HEK293 (cell line): ENCODE measurements at regions not wholly inside any gene's neighbourhood (a gene's known extent, or its start where the extent isn't known, plus 50 kb on each side); places are given as distances from the start of the nearest gene placed in this dataset.
A peak's percentile ranks its signal among the peaks of the same experiment; 100 is the strongest.

Experiments used
- ZFP69B ChIP-seq: fragments of 450-650 bp; formaldehyde crosslinking; IDR thresholded peaks from 2 replicates; pipeline ENCODE4 v1.5.1; 2016; ENCODE audit warnings: missing biosample characterization, missing genetic modification characterization
- ZNF10 ChIP-seq: fragments of 450-650 bp; formaldehyde crosslinking; IDR thresholded peaks from 2 replicates; pipeline ENCODE4 v1.5.1; 2017; ENCODE audit warnings: missing biosample characterization, missing genetic modification characterization
- ZNF2 ChIP-seq: fragments of 450-650 bp; formaldehyde crosslinking; IDR thresholded peaks from 2 replicates; pipeline ENCODE4 v1.5.1; 2016; ENCODE audit warnings: missing biosample characterization, missing genetic modification characterization
- ZNF23 ChIP-seq: fragments of 450-650 bp; formaldehyde crosslinking; IDR thresholded peaks from 2 replicates; pipeline ENCODE4 v1.5.1; 2016; ENCODE audit warnings: missing biosample characterization, missing genetic modification characterization, borderline replicate concordance
- ZNF433 ChIP-seq: fragments of 450-650 bp; formaldehyde crosslinking; IDR thresholded peaks from 2 replicates; pipeline ENCODE4 v1.5.1; 2016; ENCODE audit warnings: missing biosample characterization, missing genetic modification characterization, low read depth
- ZNF629 ChIP-seq: fragments of 450-650 bp; formaldehyde crosslinking; IDR thresholded peaks from 2 replicates; pipeline ENCODE4 v1.5.1; 2017; ENCODE audit warnings: missing biosample characterization, missing genetic modification characterization
- TF ChIP-seq, protein P1 (sequence below): fragments of 450-650 bp; formaldehyde crosslinking; IDR thresholded peaks from 2 replicates; pipeline ENCODE4 v1.5.1; 2016; ENCODE audit warnings: missing biosample characterization, missing genetic modification characterization
- TF ChIP-seq, protein P2 (sequence below): IDR thresholded peaks from 2 replicates; pipeline ENCODE4 v1.6.1; 2011; ENCODE audit warnings: mild to moderate bottlenecking, low read depth, low read length, borderline replicate concordance
- TF ChIP-seq, protein P3 (sequence below): fragments of 450-650 bp; formaldehyde crosslinking; IDR thresholded peaks from 2 replicates; pipeline ENCODE4 v1.5.1; 2016; ENCODE audit warnings: missing biosample characterization, missing genetic modification characterization

DNA sequence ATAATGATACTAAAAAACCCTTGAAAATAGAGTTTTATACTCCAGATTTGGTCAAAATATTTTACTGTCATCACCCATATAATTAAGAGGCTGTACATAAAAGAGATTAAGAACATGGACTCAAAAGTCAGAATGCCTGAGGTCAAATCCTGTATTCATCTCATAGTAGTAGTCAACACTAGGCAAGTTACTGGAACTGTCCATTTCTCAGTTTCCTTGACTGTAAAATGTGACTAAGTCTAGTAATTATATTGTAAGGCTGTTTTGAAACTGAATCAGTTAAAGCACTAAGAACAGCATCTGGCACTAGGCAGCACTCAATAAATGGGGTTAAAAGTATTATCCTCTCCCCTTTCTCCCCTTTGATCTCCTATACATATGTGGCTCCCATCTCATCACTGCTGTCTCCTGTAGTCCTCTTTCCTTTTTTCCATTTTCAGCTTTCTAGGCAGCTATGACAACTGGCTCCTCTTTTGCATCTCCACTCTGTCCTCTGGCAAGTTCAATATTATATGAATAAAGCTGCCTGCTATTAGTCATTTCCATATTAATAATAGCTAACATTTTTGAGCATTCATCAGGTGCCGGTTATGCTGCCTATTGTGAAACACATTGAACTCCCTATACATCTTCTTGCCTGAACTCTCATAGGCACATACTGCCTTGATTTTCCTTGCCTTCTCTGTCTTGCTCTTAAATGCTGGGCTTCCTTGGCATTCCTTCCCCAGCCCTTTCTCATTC lies 185.8 kb upstream of the NREP start:
- TF ChIP-seq ZNF433 (tag by site-specific recombination) (no peak), ZNF629 (tag by site-specific recombination) (no peak), ZNF23 (tag by site-specific recombination) (no peak), ZNF2 (no peak), ZFP69B (tag by site-specific recombination) (no peak), ZNF10 (peak; percentile 79)
- TF ChIP-seq, protein P1, sequence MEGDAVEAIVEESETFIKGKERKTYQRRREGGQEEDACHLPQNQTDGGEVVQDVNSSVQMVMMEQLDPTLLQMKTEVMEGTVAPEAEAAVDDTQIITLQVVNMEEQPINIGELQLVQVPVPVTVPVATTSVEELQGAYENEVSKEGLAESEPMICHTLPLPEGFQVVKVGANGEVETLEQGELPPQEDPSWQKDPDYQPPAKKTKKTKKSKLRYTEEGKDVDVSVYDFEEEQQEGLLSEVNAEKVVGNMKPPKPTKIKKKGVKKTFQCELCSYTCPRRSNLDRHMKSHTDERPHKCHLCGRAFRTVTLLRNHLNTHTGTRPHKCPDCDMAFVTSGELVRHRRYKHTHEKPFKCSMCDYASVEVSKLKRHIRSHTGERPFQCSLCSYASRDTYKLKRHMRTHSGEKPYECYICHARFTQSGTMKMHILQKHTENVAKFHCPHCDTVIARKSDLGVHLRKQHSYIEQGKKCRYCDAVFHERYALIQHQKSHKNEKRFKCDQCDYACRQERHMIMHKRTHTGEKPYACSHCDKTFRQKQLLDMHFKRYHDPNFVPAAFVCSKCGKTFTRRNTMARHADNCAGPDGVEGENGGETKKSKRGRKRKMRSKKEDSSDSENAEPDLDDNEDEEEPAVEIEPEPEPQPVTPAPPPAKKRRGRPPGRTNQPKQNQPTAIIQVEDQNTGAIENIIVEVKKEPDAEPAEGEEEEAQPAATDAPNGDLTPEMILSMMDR (tag by site-specific recombination): no peak
- TF ChIP-seq, protein P2, sequence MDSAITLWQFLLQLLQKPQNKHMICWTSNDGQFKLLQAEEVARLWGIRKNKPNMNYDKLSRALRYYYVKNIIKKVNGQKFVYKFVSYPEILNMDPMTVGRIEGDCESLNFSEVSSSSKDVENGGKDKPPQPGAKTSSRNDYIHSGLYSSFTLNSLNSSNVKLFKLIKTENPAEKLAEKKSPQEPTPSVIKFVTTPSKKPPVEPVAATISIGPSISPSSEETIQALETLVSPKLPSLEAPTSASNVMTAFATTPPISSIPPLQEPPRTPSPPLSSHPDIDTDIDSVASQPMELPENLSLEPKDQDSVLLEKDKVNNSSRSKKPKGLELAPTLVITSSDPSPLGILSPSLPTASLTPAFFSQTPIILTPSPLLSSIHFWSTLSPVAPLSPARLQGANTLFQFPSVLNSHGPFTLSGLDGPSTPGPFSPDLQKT: no peak
- TF ChIP-seq, protein P3, sequence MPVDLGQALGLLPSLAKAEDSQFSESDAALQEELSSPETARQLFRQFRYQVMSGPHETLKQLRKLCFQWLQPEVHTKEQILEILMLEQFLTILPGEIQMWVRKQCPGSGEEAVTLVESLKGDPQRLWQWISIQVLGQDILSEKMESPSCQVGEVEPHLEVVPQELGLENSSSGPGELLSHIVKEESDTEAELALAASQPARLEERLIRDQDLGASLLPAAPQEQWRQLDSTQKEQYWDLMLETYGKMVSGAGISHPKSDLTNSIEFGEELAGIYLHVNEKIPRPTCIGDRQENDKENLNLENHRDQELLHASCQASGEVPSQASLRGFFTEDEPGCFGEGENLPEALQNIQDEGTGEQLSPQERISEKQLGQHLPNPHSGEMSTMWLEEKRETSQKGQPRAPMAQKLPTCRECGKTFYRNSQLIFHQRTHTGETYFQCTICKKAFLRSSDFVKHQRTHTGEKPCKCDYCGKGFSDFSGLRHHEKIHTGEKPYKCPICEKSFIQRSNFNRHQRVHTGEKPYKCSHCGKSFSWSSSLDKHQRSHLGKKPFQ: no peak
